SK-N-SH treated with all-trans-retinoic acid at 6 μM for 48 hours (cell line): ENCODE measurements at regions not wholly inside any gene's neighbourhood (a gene's known extent, or its start where the extent isn't known, plus 50 kb on each side); places are given as distances from the start of the nearest gene placed in this dataset.

Experiments
- SNAI2 ChIP-seq: fragments of 250-450 bp; sonication (Bioruptor Pico); IDR thresholded peaks from 2 replicates; pipeline ENCODE4 v1.5.0; 2020; ENCODE audit warnings: mild to moderate bottlenecking, moderate library complexity
- ZFP3 ChIP-seq: fragments of 250-450 bp; sonication (Bioruptor Pico); IDR thresholded peaks from 2 replicates; pipeline ENCODE4 v1.5.0; 2020; ENCODE audit warnings: mild to moderate bottlenecking, moderate library complexity
- ZNF70 ChIP-seq: fragments of 450-650 bp; formaldehyde crosslinking; IDR thresholded peaks from 2 replicates; pipeline ENCODE4 v1.5.0; 2020; ENCODE audit warnings: mild to moderate bottlenecking, moderate library complexity
- TF ChIP-seq, protein P1 (sequence below): fragments of 250-450 bp; sonication (Bioruptor Pico); IDR thresholded peaks from 2 replicates; pipeline ENCODE4 v1.8.0; 2020; ENCODE audit warnings: mild to moderate bottlenecking, moderate library complexity, borderline replicate concordance

DNA sequence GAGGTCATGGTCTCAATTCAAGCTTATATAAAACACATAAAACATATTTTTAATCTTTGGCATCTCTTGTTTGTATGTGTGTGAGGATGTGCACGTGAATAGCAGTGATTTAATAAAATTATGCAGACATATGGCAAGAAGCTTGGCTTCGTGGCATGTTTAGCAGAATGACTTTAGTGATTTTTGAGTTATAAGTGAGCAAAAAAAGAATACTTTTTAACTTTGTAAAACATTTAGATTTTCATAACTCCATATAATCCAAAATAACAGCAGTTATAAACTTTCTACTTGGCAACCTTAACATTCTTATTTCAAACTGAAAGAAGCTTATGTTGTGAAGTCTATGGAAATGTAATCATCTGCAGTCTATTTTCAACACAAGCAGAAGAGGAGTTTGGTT is 120.6 kb downstream of the SLITRK1 start:
- TF ChIP-seq ZFP3 (CRISPR knock-in tag) (no peak), SNAI2 (no peak), ZNF70 (CRISPR knock-in tag) (no peak)
- TF ChIP-seq, protein P1, sequence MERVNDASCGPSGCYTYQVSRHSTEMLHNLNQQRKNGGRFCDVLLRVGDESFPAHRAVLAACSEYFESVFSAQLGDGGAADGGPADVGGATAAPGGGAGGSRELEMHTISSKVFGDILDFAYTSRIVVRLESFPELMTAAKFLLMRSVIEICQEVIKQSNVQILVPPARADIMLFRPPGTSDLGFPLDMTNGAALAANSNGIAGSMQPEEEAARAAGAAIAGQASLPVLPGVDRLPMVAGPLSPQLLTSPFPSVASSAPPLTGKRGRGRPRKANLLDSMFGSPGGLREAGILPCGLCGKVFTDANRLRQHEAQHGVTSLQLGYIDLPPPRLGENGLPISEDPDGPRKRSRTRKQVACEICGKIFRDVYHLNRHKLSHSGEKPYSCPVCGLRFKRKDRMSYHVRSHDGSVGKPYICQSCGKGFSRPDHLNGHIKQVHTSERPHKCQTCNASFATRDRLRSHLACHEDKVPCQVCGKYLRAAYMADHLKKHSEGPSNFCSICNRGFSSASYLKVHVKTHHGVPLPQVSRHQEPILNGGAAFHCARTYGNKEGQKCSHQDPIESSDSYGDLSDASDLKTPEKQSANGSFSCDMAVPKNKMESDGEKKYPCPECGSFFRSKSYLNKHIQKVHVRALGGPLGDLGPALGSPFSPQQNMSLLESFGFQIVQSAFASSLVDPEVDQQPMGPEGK (CRISPR knock-in tag), result no peak
